ENCODE measurements at regions not wholly inside any gene's neighbourhood (a gene's known extent, or its start where the extent isn't known, plus 50 kb on each side); places are given as distances from the start of the nearest gene placed in this dataset.

GRCh38 chr3:102200560-102200959, 234.3 kb upstream of the ZPLD1 start:
- TF ChIP-seq, protein P1, sequence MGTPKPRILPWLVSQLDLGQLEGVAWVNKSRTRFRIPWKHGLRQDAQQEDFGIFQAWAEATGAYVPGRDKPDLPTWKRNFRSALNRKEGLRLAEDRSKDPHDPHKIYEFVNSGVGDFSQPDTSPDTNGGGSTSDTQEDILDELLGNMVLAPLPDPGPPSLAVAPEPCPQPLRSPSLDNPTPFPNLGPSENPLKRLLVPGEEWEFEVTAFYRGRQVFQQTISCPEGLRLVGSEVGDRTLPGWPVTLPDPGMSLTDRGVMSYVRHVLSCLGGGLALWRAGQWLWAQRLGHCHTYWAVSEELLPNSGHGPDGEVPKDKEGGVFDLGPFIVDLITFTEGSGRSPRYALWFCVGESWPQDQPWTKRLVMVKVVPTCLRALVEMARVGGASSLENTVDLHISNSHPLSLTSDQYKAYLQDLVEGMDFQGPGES (IDR thresholded peaks at IDR 0.05; ENCODE audit: low read depth, low read length), result no peak
- TF ChIP-seq, protein P2, sequence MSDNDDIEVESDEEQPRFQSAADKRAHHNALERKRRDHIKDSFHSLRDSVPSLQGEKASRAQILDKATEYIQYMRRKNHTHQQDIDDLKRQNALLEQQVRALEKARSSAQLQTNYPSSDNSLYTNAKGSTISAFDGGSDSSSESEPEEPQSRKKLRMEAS (IDR thresholded peaks at IDR 0.05; ENCODE audit: low read depth), result no peak
- no peak for TF ChIP-seq FOXM1 (IDR thresholded peaks at IDR 0.05; ENCODE audit: low read depth)
- no peak for TF ChIP-seq RXRA (IDR thresholded peaks at IDR 0.05; ENCODE audit: borderline replicate concordance, low read depth)
- TF ChIP-seq CHD2 (IDR thresholded peaks at IDR 0.05; ENCODE audit: low read length, partially characterized antibody), result no peak
- no peak for TF ChIP-seq FOXJ3 (CRISPR knock-in tag; IDR thresholded peaks at IDR 0.05)
- TF ChIP-seq, protein P3, sequence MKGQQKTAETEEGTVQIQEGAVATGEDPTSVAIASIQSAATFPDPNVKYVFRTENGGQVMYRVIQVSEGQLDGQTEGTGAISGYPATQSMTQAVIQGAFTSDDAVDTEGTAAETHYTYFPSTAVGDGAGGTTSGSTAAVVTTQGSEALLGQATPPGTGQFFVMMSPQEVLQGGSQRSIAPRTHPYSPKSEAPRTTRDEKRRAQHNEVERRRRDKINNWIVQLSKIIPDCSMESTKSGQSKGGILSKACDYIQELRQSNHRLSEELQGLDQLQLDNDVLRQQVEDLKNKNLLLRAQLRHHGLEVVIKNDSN (IDR thresholded peaks at IDR 0.05; ENCODE audit: borderline replicate concordance, low read depth), result no peak
- no peak for TF ChIP-seq SMC3 (IDR thresholded peaks at IDR 0.05; ENCODE audit: low read depth, low read length)
- TF ChIP-seq NRF1 (IDR thresholded peaks at IDR 0.05; ENCODE audit: low read depth, low read length), result no peak
- TF ChIP-seq RCOR1 (IDR thresholded peaks at IDR 0.05; ENCODE audit: low read length), result no peak
- no peak for TF ChIP-seq USF2 (IDR thresholded peaks at IDR 0.05; ENCODE audit: borderline replicate concordance, low read depth, low read length)
- TF ChIP-seq EP300 (IDR thresholded peaks at IDR 0.05; ENCODE audit: borderline replicate concordance in 1 of 2, low read depth in 1 of 2, low read length in 1 of 2), result no peak
- TF ChIP-seq ELF1 (IDR thresholded peaks at IDR 0.05), result no peak
- TF ChIP-seq TEAD4 (IDR thresholded peaks at IDR 0.05; ENCODE audit: borderline replicate concordance, insufficient read depth), result no peak
- TF ChIP-seq, protein P4, sequence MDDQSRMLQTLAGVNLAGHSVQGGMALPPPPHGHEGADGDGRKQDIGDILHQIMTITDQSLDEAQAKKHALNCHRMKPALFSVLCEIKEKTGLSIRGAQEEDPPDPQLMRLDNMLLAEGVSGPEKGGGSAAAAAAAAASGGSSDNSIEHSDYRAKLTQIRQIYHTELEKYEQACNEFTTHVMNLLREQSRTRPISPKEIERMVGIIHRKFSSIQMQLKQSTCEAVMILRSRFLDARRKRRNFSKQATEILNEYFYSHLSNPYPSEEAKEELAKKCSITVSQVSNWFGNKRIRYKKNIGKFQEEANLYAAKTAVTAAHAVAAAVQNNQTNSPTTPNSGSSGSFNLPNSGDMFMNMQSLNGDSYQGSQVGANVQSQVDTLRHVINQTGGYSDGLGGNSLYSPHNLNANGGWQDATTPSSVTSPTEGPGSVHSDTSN (IDR thresholded peaks at IDR 0.05), result no peak
- no peak for TF ChIP-seq ZBTB33 (IDR thresholded peaks at IDR 0.05; ENCODE audit: borderline replicate concordance, low read depth)
- TF ChIP-seq CTCF (IDR thresholded peaks at IDR 0.05), result no peak
- TF ChIP-seq POLR2AphosphoS5 (IDR thresholded peaks at IDR 0.05; ENCODE audit: low read depth, low read length), result no peak
- no peak for TF ChIP-seq RFX5 (IDR thresholded peaks at IDR 0.05; ENCODE audit: low read length)
- no peak for TF ChIP-seq EZH2phosphoT487 (IDR thresholded peaks at IDR 0.05; ENCODE audit: borderline replicate concordance, low read depth)
- no peaks in the 10 kb centered on the region for H3K27me3 ChIP-seq (ENCODE audit: insufficient read depth)
- ChIA-PET CTCF (interaction anchor here (1.6 kb wide), 1 partner anchor 18 kb away, joined by 6 read pairs; no protein-coding TSS in a partner anchor), POLR2A (no interaction called here)
- H3K79me2 ChIP-seq (ENCODE audit: insufficient read depth), result no peaks in the 10 kb centered on the region
- H3K9me2 ChIP-seq, result no peaks in the 10 kb centered on the region
- no peaks in the 10 kb centered on the region for H3K36me3 ChIP-seq (replicated peaks in 1 of 2; ENCODE audit: control insufficient read depth in 1 of 2, insufficient read depth in 2 of 2, low read length in 1 of 2)
- no peak overlapping the region for H3K4me2 ChIP-seq
- H2AFZ ChIP-seq (ENCODE audit: low read depth), result no peak overlapping the region
- H3K4me3 ChIP-seq (ENCODE audit: low read depth in 2 of 2, low read length in 1 of 2), result no peak overlapping the region
- H3K4me1 ChIP-seq (ENCODE audit: control insufficient read depth in 1 of 2, insufficient read depth in 2 of 2, low read depth in 1 of 2, low read length in 1 of 2), result no peaks in the 10 kb centered on the region; a peak in 1 of 4 replicates
- H3K27ac ChIP-seq (ENCODE audit: low read depth in 2 of 2, low read length in 1 of 2), result no peak overlapping the region
- H4K20me1 ChIP-seq (ENCODE audit: insufficient read depth), result no peaks in the 10 kb centered on the region
- no peak overlapping the region for H3K9ac ChIP-seq
- H3K9me3 ChIP-seq, result no peaks in the 10 kb centered on the region
- no peaks in the 10 kb centered on the region for H3F3A ChIP-seq (replicated peaks; ENCODE audit: insufficient read depth)
- no peak for DNase-seq
